ENCODE measurements at regions not wholly inside any gene's neighbourhood (a gene's known extent, or its start where the extent isn't known, plus 50 kb on each side); places are given as distances from the start of the nearest gene placed in this dataset.

- TF ChIP-seq CTCF (conservative IDR thresholded peaks at IDR 0.05; ENCODE audit: low read depth, low read length) (no peak), NFE2L2 (IDR thresholded peaks at IDR 0.05; ENCODE audit: low read depth, low read length) (no peak), CEBPB (IDR thresholded peaks at IDR 0.05; ENCODE audit: low read depth, low read length) (no peak), MAFK (IDR thresholded peaks at IDR 0.05; ENCODE audit: low read depth, low read length) (no peak), RFX5 (IDR thresholded peaks at IDR 0.05; ENCODE audit: low read depth, low read length) (no peak), POLR2A (IDR thresholded peaks at IDR 0.05; ENCODE audit: low read depth, low read length) (no peak), FOS (IDR thresholded peaks at IDR 0.05; ENCODE audit: low read depth, low read length) (no peak), USF2 (IDR thresholded peaks at IDR 0.05; ENCODE audit: low read depth, low read length) (no peak), CHD1 (IDR thresholded peaks at IDR 0.05; ENCODE audit: low read depth, low read length) (no peak), SMC3 (IDR thresholded peaks at IDR 0.05; ENCODE audit: low read depth, low read length) (no peak), RCOR1 (IDR thresholded peaks at IDR 0.05; ENCODE audit: insufficient replicate concordance, low read length) (no peak), MAZ (IDR thresholded peaks at IDR 0.05; ENCODE audit: borderline replicate concordance, low read depth, low read length) (no peak), RAD21 (IDR thresholded peaks at IDR 0.05; ENCODE audit: low read length) (no peak)
- in situ Hi-C loops (cut with MboI; ENCODE audit: low sequenced_read_pairs), result no loop called here
- no peak for ATAC-seq (ENCODE audit: low read depth)
- H3K27ac ChIP-seq (ENCODE audit: insufficient read depth, low read length), result no peak overlapping the region
- H3K4ac ChIP-seq (ENCODE audit: low read depth, low read length), result no peak overlapping the region
- no peak overlapping the region for H4K91ac ChIP-seq (ENCODE audit: insufficient read depth, low read depth, low read length)
- H3K9me3 ChIP-seq (ENCODE audit: control insufficient read depth, insufficient read depth, low read length), result no peaks in the 10 kb centered on the region
- no TSS peak for BruUV-seq (replicated peaks)
- no peak overlapping the region for H2BK120ac ChIP-seq (ENCODE audit: low read depth, low read length)
- ChIA-PET CTCF (interaction anchor here (0.5 to 0.7 kb wide), 2 partner anchors 12 to 529 kb away, joined by 3 read pairs; no protein-coding TSS in a partner anchor), POLR2A (ENCODE audit: unreplicated experiment) (no interaction called here)
- H4K8ac ChIP-seq (ENCODE audit: low read depth in 2 of 2, low read length in 2 of 2), result no peak overlapping the region
- H3K4me2 ChIP-seq (ENCODE audit: low read depth, low read length), result no peak overlapping the region
- peaks cover 5% of the 10 kb centered on the region; the same call in 1 of the 2 replicates for H3K4me1 ChIP-seq (ENCODE audit: control insufficient read depth, insufficient read depth, low read length)
- no peak overlapping the region for H2AK5ac ChIP-seq (ENCODE audit: low read depth, low read length)
- no peak overlapping the region for H3K18ac ChIP-seq (ENCODE audit: low read depth, low read length)
- no peak overlapping the region for H3K9ac ChIP-seq (ENCODE audit: low read depth, low read length)
- no peak overlapping the region for H3K14ac ChIP-seq (replicated peaks; ENCODE audit: low read depth, low read length)
- no peaks in the 10 kb centered on the region for H3K36me3 ChIP-seq (ENCODE audit: control insufficient read depth, insufficient read depth, low read length)
- H2BK5ac ChIP-seq (ENCODE audit: low read depth, low read length, poor library complexity, severe bottlenecking), result no peak overlapping the region
- no peaks in the 10 kb centered on the region for H3K27me3 ChIP-seq (ENCODE audit: control insufficient read depth, insufficient read depth, low read length)
- H3K23ac ChIP-seq (ENCODE audit: low read depth, low read length), result no peak overlapping the region
- no peak for DNase-seq
- H4K20me1 ChIP-seq (ENCODE audit: insufficient read depth, low read length), result no peaks in the 10 kb centered on the region
- H3K9me1 ChIP-seq (ENCODE audit: insufficient read depth, low read length), result no peaks in the 10 kb centered on the region
- dilution Hi-C loops (cut with HindIII; ENCODE audit: low sequenced_read_pairs, unreplicated experiment), result no loop called here
- H2AK9ac ChIP-seq (replicated peaks; ENCODE audit: low read depth, low read length, poor library complexity), result no peak overlapping the region
- intact Hi-C loops (cut with micrococcal nuclease), result loop anchor here (10.0 kb wide), 1 partner anchor 527 kb away; the partner anchor contains the start of gene IGFBP3
- no peak overlapping the region for H2BK20ac ChIP-seq (ENCODE audit: low read depth, low read length)
- H3K79me1 ChIP-seq (ENCODE audit: low read depth in 1 of 2, low read length in 2 of 2), result no peaks in the 10 kb centered on the region
- no peak overlapping the region for H2BK15ac ChIP-seq (ENCODE audit: low read depth, low read length)
- H4K5ac ChIP-seq (ENCODE audit: low read depth, low read length), result no peak overlapping the region
- H2AFZ ChIP-seq (replicated peaks; ENCODE audit: low read length, poor library complexity), result no peak overlapping the region
- H3K56ac ChIP-seq (ENCODE audit: extremely low read depth, insufficient read depth, low read length), result no peak overlapping the region
- no peak overlapping the region for H3K4me3 ChIP-seq (ENCODE audit: insufficient read depth, low read depth, low read length)
Measured at GRCh38 chr7:46451846-46452245, 530.8 kb upstream of the IGFBP3 start.

Data from IMR-90 (cell line).